K562 (cell line): ENCODE measurements at regions not wholly inside any gene's neighbourhood (a gene's known extent, or its start where the extent isn't known, plus 50 kb on each side); places are given as distances from the start of the nearest gene placed in this dataset.

Source experiments
- ATAC-seq: fragments of 200-7000 bp; cut with Tn5 transposase; 3 replicates; pipeline ENCODE4 v1.9.1; 2020; ENCODE audit warnings: moderate library complexity
- BruUV-seq: library from RNA; stranded (reverse); fragments of 400-500 nt; replicated peaks from 2 replicates; lab custom pipeline; 2021; lab: Mats Ljungman, UMichigan
- CTCF ChIA-PET: fragments of 300-600 bp; formaldehyde crosslinking; extraction: SDS; loops from one replicate; lab custom pipeline; 2021; ENCODE audit warnings: low intra/inter-chr PET ratio; lab: Yijun Ruan, JAX
- POLR2A ChIA-PET: fragments of 300-600, 350-650 bp; sonication (Branson Sonifier 250); formaldehyde crosslinking; extraction: SDS; loops from one replicate; lab custom pipeline; 2021; ENCODE audit warnings: antibody characterized with exemption, inconsistent platforms; lab: Yijun Ruan, JAX
- DNase-seq, 4 experiments: peaks; one replicate each; pipeline versions ENCODE4 v3.0.0 to v3.0.0-alpha.2; 2011 to 2018; ENCODE audit warnings: low spot score in 3 of 4, mixed read lengths in 3 of 4; ENCODE audit errors: extremely low read depth in 1 of 4
- FAIRE-seq: peaks from 2 replicates; lab custom pipeline; 2011; peaks lifted over from hg19 to GRCh38; lab: Jason Lieb, UNC
- H2AFZ ChIP-seq: 2 replicates; pipeline ENCODE4 v1.6.0; 2011; ENCODE audit warnings: low read depth, low read length, control low read depth, inconsistent platforms
- H3K27ac ChIP-seq: fragments of 200-600 bp; 3 replicates; pipeline ENCODE4 v1.8.0; 2011; ENCODE audit warnings: low read depth, mild to moderate bottlenecking, control low read depth, inconsistent platforms, low read length, moderate library complexity, mixed read lengths; ENCODE audit errors: extremely low read depth
- H3K27me3 ChIP-seq, 2 experiments: fragments of 300-600 bp in 1 of 2; 2 replicates in 1 of 2; 3 replicates in 1 of 2; pipeline versions ENCODE4 v1.6.0 to v1.8.0; 2011; ENCODE audit warnings: inconsistent platforms in 2 of 2, low read length in 2 of 2, mild to moderate bottlenecking in 1 of 2, mixed read lengths in 1 of 2, moderate library complexity in 1 of 2; ENCODE audit not compliant: control insufficient read depth in 2 of 2, insufficient read depth in 2 of 2
- H3K36me3 ChIP-seq: fragments of 300-600 bp; 3 replicates; pipeline ENCODE4 v1.8.0; 2011; ENCODE audit warnings: mild to moderate bottlenecking, low read length, inconsistent platforms; ENCODE audit not compliant: control insufficient read depth, insufficient read depth
- H3K4me1 ChIP-seq, 2 experiments: fragments of 200-600 bp in 1 of 2; replicated peaks in 1 of 2; 2 replicates in 1 of 2; 3 replicates in 1 of 2; pipeline versions ENCODE4 v1.5.1 to v1.8.0; 2011; ENCODE audit warnings: inconsistent platforms in 2 of 2, low read length in 2 of 2, mild to moderate bottlenecking in 1 of 2, mixed read lengths in 1 of 2, moderate library complexity in 1 of 2; ENCODE audit not compliant: control insufficient read depth in 2 of 2, insufficient read depth in 2 of 2
- H3K4me2 ChIP-seq: 2 replicates; pipeline ENCODE4 v1.6.1; 2011; ENCODE audit warnings: low read length, control low read depth, inconsistent platforms, mixed read lengths; ENCODE audit not compliant: insufficient read depth
- H3K4me3 ChIP-seq: fragments of 200-600 bp; sonication (generic), shearing (Covaris generic); 2 replicates; pipeline ENCODE4 v1.5.1; 2016; ENCODE audit warnings: control low read depth, inconsistent platforms
- H3K79me2 ChIP-seq: fragments of 200-600 bp; 3 replicates; pipeline ENCODE4 v1.8.0; 2011; ENCODE audit warnings: low read length, inconsistent platforms; ENCODE audit not compliant: control insufficient read depth, insufficient read depth
- H3K9ac ChIP-seq, 2 experiments: 2 replicates each; pipeline versions ENCODE4 v1.6.0 to v1.6.1; 2011; ENCODE audit warnings: low read depth in 2 of 2, low read length in 2 of 2, control low read depth in 1 of 2, inconsistent platforms in 1 of 2, mild to moderate bottlenecking in 1 of 2, mixed read lengths in 1 of 2; ENCODE audit not compliant: insufficient read depth in 1 of 2
- H3K9me1 ChIP-seq: one replicate; pipeline ENCODE4 v1.6.0; 2011; ENCODE audit warnings: inconsistent platforms, mild to moderate bottlenecking, low read length, moderate library complexity; ENCODE audit not compliant: control insufficient read depth, insufficient read depth
- H3K9me3 ChIP-seq: replicated peaks from 2 replicates; pipeline ENCODE4 v1.5.1; 2011; ENCODE audit warnings: low read depth, low read length, inconsistent platforms; ENCODE audit not compliant: control insufficient read depth, insufficient read depth
- H4K20me1 ChIP-seq: replicated peaks from 2 replicates; pipeline ENCODE4 v1.6.1; 2011; ENCODE audit warnings: low read length, inconsistent platforms, mixed read lengths; ENCODE audit not compliant: control insufficient read depth, insufficient read depth
- BRD9 ChIP-seq: fragments of 450-650 bp; IDR thresholded peaks from 2 replicates; pipeline ENCODE4 v1.6.1; 2018; ENCODE audit warnings: low read depth; ENCODE audit not compliant: partially characterized antibody
- CBX2 ChIP-seq: fragments of 200-600 bp; sonication (generic); IDR thresholded peaks from one replicate; pipeline ENCODE4 v1.6.1; 2012; ENCODE audit warnings: mild to moderate bottlenecking, low read length, inconsistent platforms; ENCODE audit not compliant: insufficient read depth, poor library complexity, severe bottlenecking
- DPF2 ChIP-seq: fragments of 450-650 bp; IDR thresholded peaks from 2 replicates; pipeline ENCODE4 v1.6.1; 2016
- GTF3C2 ChIP-seq: IDR thresholded peaks from 3 replicates; pipeline ENCODE4 v1.6.1; 2011; ENCODE audit warnings: borderline replicate concordance, mild to moderate bottlenecking, moderate library complexity; ENCODE audit not compliant: insufficient read length; ENCODE audit errors: extremely low read depth
- KDM2B ChIP-seq: fragments of 250-450 bp; sonication (Bioruptor Pico); IDR thresholded peaks from 2 replicates; pipeline ENCODE4 v1.8.0; 2021; ENCODE audit warnings: mild to moderate bottlenecking, moderate library complexity
- LCOR ChIP-seq: sonication (generic); formaldehyde crosslinking; IDR thresholded peaks from 2 replicates; pipeline ENCODE4 v1.8.0; 2022; ENCODE audit warnings: mild to moderate bottlenecking, missing genetic modification reagents
- MTA3 ChIP-seq: fragments of 450-650 bp; formaldehyde crosslinking; IDR thresholded peaks from 2 replicates; pipeline ENCODE4 v1.6.1; 2017; ENCODE audit warnings: mild to moderate bottlenecking, borderline replicate concordance
- PML ChIP-seq: IDR thresholded peaks from 2 replicates; pipeline ENCODE4 v1.6.1; 2012; ENCODE audit warnings: low read length, inconsistent platforms
- POLR3G ChIP-seq: IDR thresholded peaks from 2 replicates; pipeline ENCODE4 v1.6.1; 2011; ENCODE audit not compliant: insufficient read length, insufficient replicate concordance; ENCODE audit errors: extremely low read depth
- SOX6 ChIP-seq: fragments of 450-650 bp; IDR thresholded peaks from 2 replicates; pipeline ENCODE4 v1.6.1; 2014; ENCODE audit warnings: mild to moderate bottlenecking
- TEAD4 ChIP-seq, 2 experiments: sonication (generic) in 1 of 2; formaldehyde crosslinking in 1 of 2; IDR thresholded peaks; 2 replicates each; pipeline versions ENCODE4 v1.6.1 to v1.8.0; 2012 to 2022; ENCODE audit warnings: borderline replicate concordance in 1 of 2, inconsistent platforms in 1 of 2, low read length in 1 of 2, mild to moderate bottlenecking in 1 of 2, missing genetic modification reagents in 1 of 2
- XRCC5 ChIP-seq: fragments of 200-400 bp; formaldehyde crosslinking; IDR thresholded peaks from 2 replicates; pipeline ENCODE4 v1.6.1; 2017; ENCODE audit warnings: low read depth, mild to moderate bottlenecking, low read length
- ZFP91 ChIP-seq: sonication (generic); formaldehyde crosslinking; IDR thresholded peaks from 2 replicates; pipeline ENCODE4 v1.8.0; 2022; ENCODE audit warnings: mild to moderate bottlenecking, missing genetic modification reagents
- ZKSCAN8 ChIP-seq: fragments of 200-800 bp; sonication (Bioruptor generic); IDR thresholded peaks from 2 replicates; pipeline ENCODE4 v1.6.1; 2016; ENCODE audit warnings: missing genetic modification characterization, missing compliant biosample characterization
- whole genome bisulfite sequencing: fragments of 100-300 bp; shearing (Covaris generic); methylation state at CpG from one replicate; pipeline ENCODE4 v1.1.6; 2016; ENCODE audit warnings: low coverage, mixed read lengths; ENCODE audit not compliant: insufficient coverage; ENCODE audit errors: missing lambda C conversion rate; 5-methylcytosine and 5-hydroxymethylcytosine counted together
- in situ Hi-C: fragments of 300-500 bp; cut with MboI; formaldehyde crosslinking; loops from 4 replicates; pipeline ENCODE4 v1.15.0; 2018; ENCODE audit warnings: inconsistent platforms, mixed read lengths
- intact Hi-C: fragments of 100-400 bp; cut with micrococcal nuclease; formaldehyde crosslinking; loops from 2 replicates; pipeline ENCODE4 v1.14.2; 2022
- TF ChIP-seq, protein P1 (sequence below): fragments of 450-650 bp; IDR thresholded peaks from 2 replicates; pipeline ENCODE4 v1.6.1; 2016; ENCODE audit warnings: borderline replicate concordance

DNA sequence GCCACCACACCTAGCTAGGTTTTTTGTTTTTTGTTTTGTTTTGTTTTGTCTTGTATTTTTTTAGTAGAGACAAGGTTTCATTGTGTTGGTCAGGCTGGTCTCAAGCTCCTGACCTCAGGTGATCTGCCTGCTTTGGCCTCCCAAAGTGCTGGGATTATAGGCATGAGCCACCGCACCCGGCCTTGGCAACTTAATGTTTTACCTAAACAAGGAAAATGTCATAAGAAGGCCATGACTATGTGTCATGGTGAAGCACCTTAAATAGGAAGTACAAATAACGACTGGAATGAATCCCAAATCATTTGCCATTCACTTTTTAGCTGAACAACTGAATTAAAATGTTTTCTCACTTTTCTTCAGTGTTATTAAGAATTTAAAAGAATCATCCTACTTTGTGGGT lies 465.2 kb downstream of the KCTD12 start:
- Histone ChIP-seq H3K9me1 (no peaks in the 10 kb centered on the region), H3K27ac (no peak overlapping the region), H3K9ac (no peak overlapping the region), H3K27me3 (no peaks in the 10 kb centered on the region), H3K79me2 (no peaks in the 10 kb centered on the region), H3K4me2 (no peak overlapping the region), H3K9me3 (no peaks in the 10 kb centered on the region), H3K36me3 (no peaks in the 10 kb centered on the region), H4K20me1 (no peaks in the 10 kb centered on the region), H2AFZ (no peak overlapping the region), H3K4me3 (no peak overlapping the region), H3K4me1 (no peaks in the 10 kb centered on the region)
- WGBS, result 0% methylated on average over 3 of the region's 3 CpGs
- ChIA-PET CTCF (no interaction called here), POLR2A (no interaction called here)
- no TSS peak for BruUV-seq
- no peak for DNase-seq
- intact Hi-C loops, result no loop called here
- in situ Hi-C loops, result no loop called here
- no peak for FAIRE-seq
- no peak for ATAC-seq
- TF ChIP-seq CBX2, result no peak
- TF ChIP-seq, protein P1, sequence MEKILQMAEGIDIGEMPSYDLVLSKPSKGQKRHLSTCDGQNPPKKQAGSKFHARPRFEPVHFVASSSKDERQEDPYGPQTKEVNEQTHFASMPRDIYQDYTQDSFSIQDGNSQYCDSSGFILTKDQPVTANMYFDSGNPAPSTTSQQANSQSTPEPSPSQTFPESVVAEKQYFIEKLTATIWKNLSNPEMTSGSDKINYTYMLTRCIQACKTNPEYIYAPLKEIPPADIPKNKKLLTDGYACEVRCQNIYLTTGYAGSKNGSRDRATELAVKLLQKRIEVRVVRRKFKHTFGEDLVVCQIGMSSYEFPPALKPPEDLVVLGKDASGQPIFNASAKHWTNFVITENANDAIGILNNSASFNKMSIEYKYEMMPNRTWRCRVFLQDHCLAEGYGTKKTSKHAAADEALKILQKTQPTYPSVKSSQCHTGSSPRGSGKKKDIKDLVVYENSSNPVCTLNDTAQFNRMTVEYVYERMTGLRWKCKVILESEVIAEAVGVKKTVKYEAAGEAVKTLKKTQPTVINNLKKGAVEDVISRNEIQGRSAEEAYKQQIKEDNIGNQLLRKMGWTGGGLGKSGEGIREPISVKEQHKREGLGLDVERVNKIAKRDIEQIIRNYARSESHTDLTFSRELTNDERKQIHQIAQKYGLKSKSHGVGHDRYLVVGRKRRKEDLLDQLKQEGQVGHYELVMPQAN, result no peak
- no peak for TF ChIP-seq ZKSCAN8 (CRISPR knock-in tag)
- no peak for TF ChIP-seq BRD9
- TF ChIP-seq MTA3, result no peak
- no peak for TF ChIP-seq TEAD4 (IDR thresholded peaks at IDR 0.05; ENCODE audit: low read length)
- no peak for TF ChIP-seq TEAD4 (CRISPR knock-in tag; IDR thresholded peaks at IDR 0.05; ENCODE audit: borderline replicate concordance)
- no peak for TF ChIP-seq XRCC5
- TF ChIP-seq KDM2B (CRISPR knock-in tag), result no peak
- TF ChIP-seq LCOR (CRISPR knock-in tag), result no peak
- TF ChIP-seq ZFP91 (CRISPR knock-in tag), result no peak
- TF ChIP-seq DPF2, result no peak
- no peak for TF ChIP-seq POLR3G
- TF ChIP-seq SOX6, result no peak
- TF ChIP-seq GTF3C2, result no peak
- no peak for TF ChIP-seq PML
